Lung (tissue), 11 donors: ENCODE measurements at regions not wholly inside any gene's neighbourhood (a gene's known extent, or its start where the extent isn't known, plus 50 kb on each side); places are given as distances from the start of the nearest gene placed in this dataset.

Experiments
- ATAC-seq: fragments of 200-7000 bp; cut with Tn5 transposase; one replicate; pipeline ENCODE4 v1.9.1; 2020; ENCODE audit warnings: moderate number of reproducible peaks; ENCODE audit not compliant: insufficient read depth, low FRiP score
- DNase-seq, 3 donors: peaks; one replicate each; pipeline ENCODE4 v3.0.0-alpha.2; 2013 to 2017
- H3K27ac ChIP-seq, 2 donors: one replicate each; pipeline ENCODE4 v1.5.1; 2013; ENCODE audit warnings: mild to moderate bottlenecking in 2 of 2, moderate library complexity in 2 of 2, control low read depth in 1 of 2, inconsistent platforms in 1 of 2, low read depth in 1 of 2, low read length in 1 of 2
- H3K27me3 ChIP-seq, 3 donors: one replicate each; pipeline ENCODE4 v1.5.1; 2013; ENCODE audit warnings: low read length in 2 of 3; ENCODE audit not compliant: control insufficient read depth in 3 of 3, insufficient read depth in 3 of 3
- H3K36me3 ChIP-seq, 4 donors: one replicate each; pipeline ENCODE4 v1.5.1; 2013; ENCODE audit warnings: low read length in 4 of 4, mild to moderate bottlenecking in 1 of 4, moderate library complexity in 1 of 4; ENCODE audit not compliant: control insufficient read depth in 4 of 4, insufficient read depth in 4 of 4
- H3K4me1 ChIP-seq, 5 donors: one replicate each; pipeline ENCODE4 v1.5.1; 2013; ENCODE audit warnings: low read length in 5 of 5, mild to moderate bottlenecking in 2 of 5, moderate library complexity in 1 of 5; ENCODE audit not compliant: control insufficient read depth in 5 of 5, insufficient read depth in 5 of 5
- H3K4me3 ChIP-seq: one replicate; pipeline ENCODE4 v1.5.1; 2013; ENCODE audit warnings: mild to moderate bottlenecking, control low read depth, moderate library complexity
- H3K9ac ChIP-seq, 2 donors: one replicate each; pipeline ENCODE4 v1.5.1; 2013; ENCODE audit warnings: low read length in 2 of 2, control low read depth in 1 of 2; ENCODE audit not compliant: insufficient read depth in 1 of 2
- H3K9me3 ChIP-seq, 4 donors: one replicate each; pipeline ENCODE4 v1.5.1; 2013; ENCODE audit warnings: low read length in 3 of 4, mild to moderate bottlenecking in 1 of 4, moderate library complexity in 1 of 4; ENCODE audit not compliant: control insufficient read depth in 4 of 4, insufficient read depth in 3 of 4
- CTCF ChIP-seq: IDR thresholded peaks from 2 replicates; pipeline ENCODE4 v1.5.1; 2012; ENCODE audit warnings: mild to moderate bottlenecking; ENCODE audit errors: control extremely low read depth, extremely low read depth
- WGBS, 2 donors: extraction: QIAGEN DNeasy Blood & Tissue Kit; methylation state at CpG; one replicate each; pipeline ENCODE4 v1.1.7; 2013; 5-methylcytosine and 5-hydroxymethylcytosine counted together
- donor health status: control.
- donor health status: control.
- donor health status: Bipolar disorder and iron deficiency.
- donor health status: healthy.
- donor health status: DM: yes; HTN: yes; CAD: no.

GRCh38 chr7:17404006-17404405 lies 105.6 kb downstream of the AHR start:
- no peak for DNase-seq
- no peak for TF ChIP-seq CTCF
- no peaks in the 10 kb centered on the region for H3K9me3 ChIP-seq
- WGBS, 2 donors: 43 to 59% methylated on average over 3 of the region's 3 CpGs
- H3K27ac ChIP-seq: no peak overlapping the region
- no peak overlapping the region for H3K4me3 ChIP-seq
- no peaks in the 10 kb centered on the region for H3K36me3 ChIP-seq
- no peaks in the 10 kb centered on the region for H3K4me1 ChIP-seq
- no peak for ATAC-seq
- no peak overlapping the region for H3K9ac ChIP-seq
- H3K27me3 ChIP-seq: no peaks in the 10 kb centered on the region

GRCh38 chr7:17405786-17406185 lies 107.3 kb downstream of the AHR start:
- Histone ChIP-seq H3K4me3 (no peak overlapping the region), H3K36me3 (no peaks in the 10 kb centered on the region), H3K27ac (no peak overlapping the region), H3K9me3 (no peaks in the 10 kb centered on the region), H3K4me1 (no peaks in the 10 kb centered on the region), H3K9ac (no peak overlapping the region), H3K27me3 (no peaks in the 10 kb centered on the region)
- 54 to 70% methylated on average over 8 of the region's 8 CpGs for WGBS, 2 donors
- ATAC-seq: no peak
- TF ChIP-seq CTCF: no peak
- peak in 1 of 3 donors; percentile 21 for DNase-seq

- 47 to 63% methylated on average over 3 of the region's 3 CpGs for WGBS, 2 donors
- DNase-seq (no peak), ATAC-seq (no peak)
- Histone ChIP-seq H3K4me1 (no peaks in the 10 kb centered on the region), H3K4me3 (no peak overlapping the region), H3K36me3 (no peaks in the 10 kb centered on the region), H3K9me3 (no peaks in the 10 kb centered on the region), H3K27ac (no peak overlapping the region), H3K9ac (no peak overlapping the region), H3K27me3 (no peaks in the 10 kb centered on the region)
- no peak for TF ChIP-seq CTCF
Measured at GRCh38 chr7:17406738-17407137, 108.3 kb downstream of the AHR start.

DNA sequence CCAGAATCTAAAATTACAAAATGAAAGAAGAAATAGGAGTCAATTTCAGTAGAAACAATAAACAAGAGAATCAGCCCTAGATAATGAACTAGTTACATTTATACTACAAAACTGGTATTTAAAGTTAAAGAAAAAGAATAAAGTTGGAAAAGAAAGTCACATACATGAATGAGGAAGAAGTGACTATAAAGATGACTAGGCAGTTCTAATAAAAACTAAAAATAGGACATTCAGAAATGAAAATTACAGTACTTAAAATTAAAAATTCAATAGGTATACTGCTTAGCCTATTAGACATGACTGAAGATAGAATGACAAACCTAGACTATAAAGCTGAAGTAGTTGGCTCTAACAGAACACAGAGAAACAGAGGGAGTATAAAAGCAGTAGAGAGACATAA lies 108.8 kb downstream of the AHR start:
- DNase-seq: no peak
- H3K27me3 ChIP-seq: no peaks in the 10 kb centered on the region
- H3K9ac ChIP-seq: no peak overlapping the region
- ATAC-seq: no peak
- no peak overlapping the region for H3K27ac ChIP-seq
- H3K36me3 ChIP-seq: no peaks in the 10 kb centered on the region
- TF ChIP-seq CTCF: no peak
- H3K9me3 ChIP-seq: no peaks in the 10 kb centered on the region
- no peaks in the 10 kb centered on the region for H3K4me1 ChIP-seq
- H3K4me3 ChIP-seq: no peak overlapping the region
